ENCODE measurements at regions not wholly inside any gene's neighbourhood (a gene's known extent, or its start where the extent isn't known, plus 50 kb on each side); places are given as distances from the start of the nearest gene placed in this dataset.

DNA sequence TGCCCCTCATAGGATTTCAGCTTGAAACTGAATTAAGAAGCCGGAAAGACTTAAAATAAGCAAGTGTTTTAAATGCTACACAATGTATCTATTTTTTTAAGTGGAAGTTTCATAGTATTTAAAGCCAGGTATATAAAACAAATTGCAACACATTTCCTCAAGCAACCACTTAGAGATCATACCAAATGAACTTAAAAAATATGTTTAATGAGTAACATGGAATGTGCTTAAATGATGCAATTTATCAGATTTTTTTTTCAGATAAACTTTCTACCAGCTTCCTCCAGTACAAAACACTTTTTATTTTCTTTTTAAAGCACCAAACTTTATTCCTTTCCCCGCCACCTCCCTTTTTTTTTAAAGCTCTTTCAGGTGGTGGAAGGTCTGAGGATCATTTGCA, 534.3 kb downstream of the BMP2 start:
- Histone ChIP-seq H2AFZ (replicated peaks; ENCODE audit: low read length, poor library complexity) (no peak overlapping the region), H2BK15ac (ENCODE audit: low read depth, low read length) (no peak overlapping the region), H2BK5ac (ENCODE audit: low read depth, low read length, poor library complexity, severe bottlenecking) (no peak overlapping the region), H3K27ac (ENCODE audit: insufficient read depth, low read length) (no peak overlapping the region), H3K9ac (ENCODE audit: low read depth, low read length) (no peak overlapping the region), H3K9me3 (ENCODE audit: control insufficient read depth, insufficient read depth, low read length) (no peaks in the 10 kb centered on the region), H3K4ac (ENCODE audit: low read depth, low read length) (no peak overlapping the region), H2AK5ac (ENCODE audit: low read depth, low read length) (no peak overlapping the region), H3K23ac (ENCODE audit: low read depth, low read length) (no peak overlapping the region), H3K4me1 (ENCODE audit: control insufficient read depth, insufficient read depth, low read length) (no peaks in the 10 kb centered on the region), H4K91ac (ENCODE audit: insufficient read depth, low read depth, low read length) (no peak overlapping the region), H4K8ac (ENCODE audit: low read depth in 2 of 2, low read length in 2 of 2) (no peak overlapping the region), H2BK120ac (ENCODE audit: low read depth, low read length) (no peak overlapping the region), H3K27me3 (ENCODE audit: control insufficient read depth, insufficient read depth, low read length) (no peaks in the 10 kb centered on the region), H3K36me3 (ENCODE audit: control insufficient read depth, insufficient read depth, low read length) (no peaks in the 10 kb centered on the region), H2BK20ac (ENCODE audit: low read depth, low read length) (no peak overlapping the region), H3K79me1 (ENCODE audit: low read depth in 1 of 2, low read length in 2 of 2) (no peaks in the 10 kb centered on the region), H4K5ac (ENCODE audit: low read depth, low read length) (no peak overlapping the region), H3K4me3 (ENCODE audit: insufficient read depth, low read depth, low read length) (no peak overlapping the region), H4K20me1 (ENCODE audit: insufficient read depth, low read length) (no peaks in the 10 kb centered on the region), H3K14ac (replicated peaks; ENCODE audit: low read depth, low read length) (no peak overlapping the region), H3K56ac (ENCODE audit: extremely low read depth, insufficient read depth, low read length) (no peak overlapping the region), H3K18ac (ENCODE audit: low read depth, low read length) (no peak overlapping the region), H2AK9ac (replicated peaks; ENCODE audit: low read depth, low read length, poor library complexity) (no peak overlapping the region), H3K4me2 (ENCODE audit: low read depth, low read length) (no peak overlapping the region), H3K9me1 (ENCODE audit: insufficient read depth, low read length) (no peaks in the 10 kb centered on the region)
- ChIA-PET POLR2A (ENCODE audit: unreplicated experiment) (no interaction called here), CTCF (interaction anchor here (0.6 kb wide), 1 partner anchor 16 kb away, joined by 3 read pairs; no protein-coding TSS in a partner anchor)
- intact Hi-C loops (cut with micrococcal nuclease) (no loop called here), in situ Hi-C loops (cut with MboI; ENCODE audit: low sequenced_read_pairs) (no loop called here), dilution Hi-C loops (cut with HindIII; ENCODE audit: low sequenced_read_pairs, unreplicated experiment) (no loop called here)
- no TSS peak for BruUV-seq (replicated peaks)
- TF ChIP-seq CHD1 (IDR thresholded peaks at IDR 0.05; ENCODE audit: low read depth, low read length): no peak
- TF ChIP-seq MAZ (IDR thresholded peaks at IDR 0.05; ENCODE audit: borderline replicate concordance, low read depth, low read length): no peak
- DNase-seq (no peak), ATAC-seq (ENCODE audit: low read depth) (no peak)
- WGBS, 2 experiments (ENCODE audit: extremely low coverage in 2 of 2, insufficient read length in 1 of 2): no CpG with 5 or more reads among the region's 2 CpGs
